Cerebellar cortex (tissue), 1 donor: ENCODE measurements at regions not wholly inside any gene's neighbourhood (a gene's known extent, or its start where the extent isn't known, plus 50 kb on each side); places are given as distances from the start of the nearest gene placed in this dataset.
A peak's percentile ranks its signal among the peaks of the same experiment; 100 is the strongest.
"Not testable (repeated sequence)": the region's sequence is repeated elsewhere in the genome, so short reads cannot be mapped to it uniquely, and the experiment has no call there.

Source experiments
- DNase-seq: peaks from one replicate; pipeline ENCODE4 v3.0.0-alpha.2; 2015; ENCODE audit warnings: low spot score

DNA sequence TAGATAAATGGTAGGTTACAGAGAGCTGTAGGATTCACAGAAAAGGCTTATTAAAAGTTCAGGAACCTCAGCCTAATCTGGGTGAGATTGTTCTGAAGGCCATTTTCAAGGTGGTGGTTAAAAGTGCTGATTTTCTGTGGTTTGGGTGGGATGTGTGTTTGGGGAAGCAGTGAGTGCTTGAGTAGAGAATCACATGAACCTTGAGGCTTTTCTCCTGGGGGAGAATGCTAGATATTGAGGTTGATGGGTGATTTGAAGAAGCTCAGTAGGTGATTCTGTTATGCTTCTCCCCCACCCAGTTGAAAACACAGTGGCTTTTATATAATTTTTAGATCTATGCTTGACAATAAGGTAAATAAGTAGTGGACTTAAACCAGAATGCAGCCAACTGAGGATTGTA is 420.9 kb downstream of the PCNX1 start:
- no peak for DNase-seq

DNA sequence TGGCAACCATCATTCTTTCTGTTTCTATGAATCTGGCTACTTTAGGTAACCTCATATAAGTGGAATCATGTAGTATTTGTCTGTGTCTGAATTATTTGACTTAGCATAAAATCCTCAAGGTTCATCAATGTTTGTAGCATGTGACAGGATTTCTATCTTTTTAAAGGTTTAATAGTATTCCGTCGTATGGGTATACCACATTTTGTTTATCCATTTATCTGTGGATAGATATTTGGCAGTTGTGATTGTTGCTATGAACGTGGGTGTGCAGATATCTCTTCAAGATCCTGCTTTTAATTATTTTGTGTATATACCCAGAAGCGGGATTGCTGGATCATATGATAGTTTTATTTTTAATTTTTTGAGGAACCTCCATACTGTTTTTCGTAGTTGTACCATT is 421.7 kb downstream of the PCNX1 start:
- no peak for DNase-seq

DNA sequence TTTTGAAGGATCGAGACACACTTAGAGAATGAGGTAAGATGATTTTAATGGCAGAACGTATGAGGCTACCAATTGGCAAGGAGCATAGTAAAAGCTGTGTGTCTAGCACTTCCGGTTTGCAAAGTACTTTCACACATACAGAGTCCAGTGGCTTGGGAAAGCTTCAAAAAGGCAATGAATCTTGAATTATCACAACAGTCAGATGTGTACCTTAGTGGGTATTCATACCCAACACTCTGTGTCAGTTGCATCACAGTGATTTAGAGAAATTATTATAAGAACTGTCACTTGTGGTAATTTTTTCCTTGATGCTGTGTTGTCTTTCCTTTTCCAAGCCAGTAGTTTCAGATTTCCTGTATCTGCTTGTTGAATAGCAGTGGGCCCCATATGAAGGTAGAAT is 424.1 kb downstream of the PCNX1 start:
- no peak for DNase-seq

DNA sequence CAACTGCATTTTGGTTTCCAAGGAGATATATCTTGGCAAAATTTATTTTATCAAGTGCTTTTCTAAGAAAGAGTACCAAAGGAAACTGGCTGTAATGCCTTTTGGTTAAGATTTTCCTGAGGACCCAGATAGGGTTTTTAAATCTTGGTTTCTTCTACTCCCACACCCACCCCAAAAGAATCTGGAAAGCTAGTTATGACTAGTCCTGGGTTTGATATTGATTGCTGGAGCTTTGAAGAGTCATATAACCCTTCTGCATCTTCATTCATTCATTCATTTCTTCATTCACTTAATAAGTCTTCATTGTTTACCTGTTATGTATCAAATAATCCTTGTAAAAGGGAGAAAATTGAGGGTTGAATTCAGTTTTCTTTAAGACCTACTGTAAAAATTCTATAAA is 425.2 kb downstream of the PCNX1 start:
- DNase-seq, result no peak

DNA sequence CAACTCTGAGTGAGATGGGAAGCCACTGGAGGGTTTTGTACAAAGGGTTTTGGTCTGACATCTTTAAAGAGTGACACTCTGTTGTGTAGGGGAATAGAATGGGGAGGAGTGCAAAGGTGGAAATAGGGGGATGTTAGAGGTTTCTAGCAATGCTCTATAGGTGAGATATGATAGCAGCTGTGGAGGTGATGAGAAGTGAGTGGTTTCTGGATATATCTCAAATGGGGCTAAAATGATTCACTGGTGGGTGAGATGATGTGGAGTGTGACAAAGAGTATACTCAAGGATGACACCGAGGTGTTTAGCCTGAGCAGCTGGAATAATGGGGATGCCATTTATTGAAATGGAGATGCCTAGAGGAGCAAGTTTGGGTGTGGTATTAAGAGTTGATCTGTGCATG is 426.4 kb downstream of the PCNX1 start:
- DNase-seq, result no peak

DNA sequence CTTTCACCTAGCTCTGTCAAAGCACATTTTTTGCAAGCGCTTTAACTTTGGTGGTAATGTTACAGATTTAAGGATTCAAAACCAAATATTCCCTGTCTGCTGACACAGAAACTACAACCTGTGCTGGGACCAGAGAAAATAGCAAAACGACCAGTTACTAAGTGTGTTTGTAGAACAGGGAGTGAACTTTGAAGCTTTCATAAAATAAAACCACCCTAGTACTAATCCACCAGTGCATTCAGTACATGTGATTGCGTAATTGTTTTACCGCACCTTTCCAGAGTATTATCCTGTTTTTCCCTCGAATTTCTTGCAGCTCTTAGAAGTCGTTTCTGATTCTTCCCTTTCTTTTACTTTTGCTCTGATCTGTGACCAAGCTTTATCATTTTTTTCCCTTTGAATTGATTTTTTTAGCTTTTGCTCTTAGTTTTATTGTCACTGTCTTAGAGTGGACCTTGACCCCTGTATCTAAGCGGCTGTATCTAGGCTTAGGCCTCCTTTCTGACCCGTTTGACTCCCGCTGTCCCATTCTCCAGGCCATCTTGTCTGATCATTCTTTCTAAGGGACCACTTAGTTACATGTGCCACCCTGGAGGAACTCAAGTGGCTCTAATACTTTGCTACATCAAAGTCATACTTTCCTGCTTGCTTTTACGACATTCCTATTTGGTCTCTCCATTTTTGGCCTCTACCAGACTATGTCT is 429.4 kb downstream of the PCNX1 start:
- DNase-seq, result no peak

DNA sequence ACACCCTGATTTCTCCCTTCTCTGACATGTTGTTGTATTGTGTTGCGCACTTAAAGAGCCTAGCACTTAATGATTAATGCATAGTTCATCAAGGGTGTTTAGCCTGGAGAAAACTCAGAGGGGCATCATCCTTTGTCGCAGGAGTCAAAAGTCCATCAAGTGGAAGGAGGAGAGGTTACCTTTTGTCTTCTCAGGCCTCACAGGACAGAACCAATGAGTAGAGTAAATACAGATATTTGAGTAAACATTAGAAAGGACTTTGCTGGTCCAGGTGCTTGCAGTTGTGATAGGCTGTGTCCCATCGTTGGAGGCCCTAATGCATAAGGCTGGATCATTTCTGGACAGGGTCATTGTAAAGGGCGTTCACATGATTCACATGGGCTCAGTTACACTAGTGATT is 430.9 kb downstream of the PCNX1 start:
- no peak for DNase-seq

DNA sequence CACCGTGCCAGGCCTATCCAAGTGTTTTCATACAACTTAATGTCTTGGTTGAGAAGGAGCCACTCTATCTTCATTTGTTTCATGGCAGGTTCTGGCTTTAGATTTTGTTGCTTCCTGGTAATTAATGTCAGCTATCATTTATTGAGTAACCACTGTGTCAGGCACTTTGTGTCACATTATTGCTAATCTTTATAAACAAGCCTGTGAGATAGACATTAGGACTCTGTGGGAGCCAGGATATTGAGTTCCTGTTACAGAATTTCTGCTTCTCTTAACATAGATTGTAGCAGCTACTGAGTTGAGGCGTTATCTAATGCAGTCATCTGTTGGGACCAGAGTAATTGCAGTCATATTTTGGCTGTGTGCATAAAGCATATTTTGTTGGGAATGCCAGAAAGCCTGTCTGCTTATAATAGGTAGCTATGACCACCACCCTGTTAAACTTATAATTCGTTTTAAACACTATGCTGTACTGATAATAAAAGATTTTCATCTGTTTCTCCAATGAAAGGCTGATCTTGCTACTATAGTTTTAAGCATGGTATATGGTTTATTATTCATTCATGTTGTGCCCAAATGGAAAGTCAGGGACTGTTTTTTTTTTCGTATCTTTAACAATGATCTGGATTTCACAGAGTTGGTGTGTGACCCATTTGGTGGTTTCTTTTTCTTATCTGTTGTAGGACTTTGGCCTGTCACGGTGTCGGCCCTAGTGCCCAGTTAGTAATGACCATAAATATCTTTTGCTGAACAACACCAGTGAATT is 432.6 kb downstream of the PCNX1 start:
- DNase-seq, result no peak

DNA sequence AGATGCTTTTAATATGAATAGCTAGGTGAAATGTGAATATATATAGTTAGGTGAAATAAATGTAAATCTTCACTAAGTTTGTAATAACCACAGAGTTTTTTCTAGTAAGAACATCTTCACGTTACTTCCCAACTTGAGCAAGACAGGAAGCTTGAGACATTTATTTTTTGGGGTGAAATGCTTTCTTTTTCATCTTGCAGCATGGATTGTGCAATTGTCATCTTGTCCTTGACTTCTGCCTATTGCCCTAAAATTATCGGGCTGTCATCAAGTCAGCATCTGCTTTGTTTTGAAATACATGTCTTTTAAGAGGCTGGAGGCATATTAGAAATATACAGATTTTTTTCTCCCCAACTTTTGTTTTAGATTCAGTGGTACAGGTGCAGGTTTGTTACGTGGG is 433.9 kb downstream of the PCNX1 start:
- no peak for DNase-seq

DNA sequence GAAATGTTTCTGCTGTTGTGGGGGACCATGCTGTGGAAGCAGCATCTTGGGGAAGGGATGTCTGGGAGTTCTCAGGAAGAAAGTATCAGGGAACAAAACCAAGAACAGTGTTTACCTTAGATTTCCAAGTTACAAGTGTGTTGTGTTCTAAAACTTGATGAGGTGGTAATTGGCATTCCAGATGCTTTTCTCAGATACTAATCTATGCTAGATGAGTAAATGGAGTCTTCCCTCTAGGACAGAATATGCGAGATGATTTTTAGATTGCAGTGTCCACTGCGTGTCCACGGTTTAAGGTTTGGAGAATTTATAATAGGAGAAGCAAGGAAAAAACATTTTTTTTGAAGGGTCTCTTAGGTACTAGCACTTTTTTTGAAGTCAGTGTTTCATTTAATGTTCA is 436.5 kb downstream of the PCNX1 start:
- DNase-seq, result no peak

DNA sequence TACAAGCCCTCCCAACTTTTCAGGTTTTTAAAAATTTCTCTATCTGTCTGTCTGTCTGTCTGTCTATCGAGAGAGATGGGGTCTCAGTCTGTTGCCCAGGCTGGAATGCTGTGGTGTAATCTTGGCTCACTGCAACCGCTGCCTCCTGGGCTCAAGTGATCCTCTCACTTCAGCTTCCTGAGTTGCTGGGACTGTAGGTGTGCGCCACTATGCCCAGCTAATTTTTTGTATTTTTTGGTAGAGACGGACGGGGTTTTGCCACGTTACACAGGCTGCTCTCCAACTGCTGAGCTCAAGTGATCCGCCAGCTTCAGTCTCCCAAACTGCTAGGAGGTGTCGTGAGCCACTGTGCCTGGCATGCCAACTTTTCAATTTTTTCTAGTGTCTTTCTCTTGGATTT is 437.2 kb downstream of the PCNX1 start:
- no peak for DNase-seq

DNA sequence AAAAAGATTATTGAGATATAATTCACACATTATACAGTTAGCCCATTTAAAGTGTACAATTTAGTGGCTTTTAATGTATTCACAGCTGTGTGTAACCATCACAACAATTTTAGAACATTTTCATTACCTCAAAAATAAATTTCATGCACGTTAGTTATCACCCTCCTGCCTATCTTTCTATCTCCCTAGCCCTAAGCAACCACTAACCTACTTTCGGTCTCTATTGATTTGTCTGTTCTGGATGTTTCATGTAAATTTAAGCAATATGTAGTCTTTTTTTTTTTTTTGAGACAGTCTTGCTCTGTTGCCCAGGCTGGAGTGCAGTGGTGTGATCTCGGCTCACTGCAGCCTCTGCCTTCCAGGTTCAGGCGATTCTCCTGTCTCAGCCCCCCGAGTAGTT is 439.4 kb downstream of the PCNX1 start:
- DNase-seq, result no peak

DNA sequence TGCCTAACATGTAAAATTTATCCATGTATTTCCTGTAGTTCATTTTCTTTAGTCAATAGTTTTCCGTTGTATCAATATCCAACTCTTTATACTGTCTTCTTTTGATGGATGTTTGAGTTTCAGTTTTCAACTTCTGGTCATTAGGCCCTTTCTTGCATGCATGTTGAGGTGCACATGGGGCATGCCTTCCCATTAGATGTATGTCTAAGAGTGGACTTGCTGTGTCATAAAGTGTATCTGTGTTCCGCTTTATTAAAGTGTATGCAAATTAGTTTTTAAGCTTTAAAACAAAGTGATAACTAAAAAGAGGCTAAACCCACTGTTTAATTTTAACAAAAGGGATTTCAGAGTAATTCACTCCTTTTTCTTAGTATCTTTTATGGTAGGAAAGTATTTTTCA is 441.1 kb downstream of the PCNX1 start:
- no peak for DNase-seq

DNA sequence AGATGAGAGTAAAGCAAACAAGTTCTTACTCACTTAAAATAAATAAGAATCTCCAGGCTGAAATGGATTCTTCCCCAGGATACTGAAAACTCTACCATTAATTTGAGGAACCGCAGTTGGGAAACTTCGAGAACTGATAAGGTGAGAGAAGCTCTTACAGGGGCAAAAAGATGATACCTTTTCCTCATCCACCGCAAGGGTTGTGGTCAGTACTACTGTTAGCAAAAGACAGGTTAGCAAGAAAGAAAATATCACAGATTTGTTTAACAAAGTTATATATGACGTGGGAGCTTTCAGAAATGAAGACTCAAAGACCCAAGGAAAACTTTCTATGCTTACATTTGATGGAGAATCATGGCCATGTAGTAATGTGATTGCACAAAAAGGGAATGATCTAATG is 441.6 kb downstream of the PCNX1 start:
- no peak for DNase-seq

DNA sequence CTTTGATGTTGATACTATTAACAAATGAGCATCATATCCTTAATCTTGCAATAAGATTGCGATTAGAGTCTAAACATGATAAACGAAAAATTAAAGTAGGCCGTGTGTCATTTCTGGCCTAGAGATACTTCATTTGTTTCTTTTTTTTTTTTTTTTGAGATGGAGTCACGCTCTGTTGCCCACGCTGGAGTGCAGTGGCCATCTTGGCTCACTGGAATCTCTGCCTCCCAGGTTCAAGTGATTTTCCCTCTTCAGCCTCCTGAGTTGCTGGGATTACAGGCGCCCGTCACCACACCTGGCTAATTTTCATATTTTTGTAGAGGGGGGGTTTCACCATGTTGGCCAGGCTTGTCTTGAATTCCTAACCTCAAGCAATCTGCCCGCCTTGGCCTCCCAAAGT is 446.9 kb downstream of the PCNX1 start:
- DNase-seq, result no peak

DNA sequence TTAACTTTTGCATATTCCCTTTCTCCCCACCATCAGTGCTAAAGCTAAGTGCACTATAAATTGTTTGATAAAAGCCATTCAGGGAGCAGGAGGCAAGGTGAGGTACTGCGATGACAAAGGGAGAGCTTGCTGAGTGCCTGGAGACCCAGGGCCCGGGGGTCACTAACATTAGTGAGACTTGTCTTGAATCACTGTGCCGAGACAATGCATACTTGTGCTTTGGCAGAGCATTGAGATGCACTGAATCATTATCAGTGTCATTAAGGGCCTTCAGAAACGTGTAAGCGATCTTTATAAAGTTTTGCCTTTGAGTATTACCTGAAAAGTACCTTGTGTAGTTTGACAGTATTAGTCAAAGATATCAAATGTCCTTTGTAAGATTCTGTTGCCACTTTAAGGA is 447.5 kb downstream of the PCNX1 start:
- DNase-seq, result no peak

DNA sequence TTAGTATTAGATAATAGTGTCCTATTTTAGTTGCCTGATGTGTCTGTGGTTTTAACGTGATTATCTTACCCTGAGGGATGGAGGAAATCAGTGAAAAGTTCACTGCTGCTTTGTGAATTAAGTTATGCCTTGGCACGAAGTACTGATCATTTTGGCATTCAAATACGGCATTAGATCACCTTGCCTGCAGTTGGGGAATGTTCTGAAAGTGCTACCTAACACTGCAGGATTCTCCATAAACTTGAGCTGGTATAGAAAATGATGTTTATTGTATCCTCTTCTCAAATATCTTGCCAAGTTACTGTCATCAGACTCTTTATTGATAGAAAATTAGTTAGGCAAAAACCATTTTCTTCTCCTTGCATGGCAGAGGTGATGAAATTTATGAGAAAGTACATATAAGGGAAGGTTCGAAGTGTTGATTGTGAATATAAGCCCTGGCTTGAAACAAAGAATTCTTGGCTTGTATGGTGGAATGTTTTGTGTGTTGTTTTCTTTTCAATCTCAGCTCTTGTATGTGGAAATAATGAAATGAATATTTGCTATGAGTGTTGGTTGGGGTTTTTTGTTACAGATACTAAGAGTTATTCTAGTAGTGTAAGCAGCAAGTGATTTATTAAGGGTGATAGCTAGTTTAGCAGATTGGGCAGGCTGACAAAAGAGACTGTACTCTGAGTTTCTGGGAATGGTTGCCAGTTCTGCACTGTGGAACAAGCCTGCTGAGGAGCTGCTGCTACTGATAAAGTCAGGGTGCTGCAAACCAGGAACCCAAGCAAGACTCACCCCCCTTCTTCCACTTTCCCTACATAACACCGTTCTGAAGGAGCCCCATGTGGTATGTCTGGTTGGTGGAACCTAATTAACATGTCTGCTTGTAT is 448.3 kb downstream of the PCNX1 start:
- peak; percentile 79 for DNase-seq

DNA sequence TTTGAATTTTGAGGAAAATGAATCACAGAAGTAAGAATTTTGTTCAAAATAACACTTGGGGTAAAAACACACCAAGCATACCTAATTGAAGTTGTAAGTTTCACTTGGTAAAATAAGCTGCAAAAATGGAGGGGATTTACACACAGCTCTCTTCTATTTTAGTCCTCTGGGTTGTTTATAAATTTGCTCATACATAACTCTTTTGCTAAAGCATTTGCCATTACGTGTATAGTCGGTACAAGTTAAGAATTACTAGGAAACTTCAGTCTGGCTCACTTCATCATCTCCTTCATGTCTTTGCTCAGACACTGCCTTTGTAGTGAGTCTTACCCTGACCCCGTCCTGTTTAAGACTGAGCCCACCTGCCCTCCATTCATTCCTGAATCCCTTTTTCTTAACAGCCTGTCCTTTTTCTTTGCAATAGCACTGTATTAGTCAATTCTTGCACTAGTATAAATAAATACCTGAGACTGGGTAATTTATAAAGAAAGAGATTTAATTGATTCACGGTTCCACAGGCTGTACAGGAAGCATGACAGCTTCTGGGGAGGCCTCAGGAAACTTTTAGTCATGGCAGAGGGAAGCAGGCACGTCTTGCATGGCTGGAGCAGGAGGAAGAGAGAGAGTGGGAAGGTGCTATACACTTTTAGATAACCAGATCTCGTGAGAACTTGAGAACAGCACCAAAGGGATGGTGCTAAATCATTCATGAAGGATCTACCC is 451.1 kb downstream of the PCNX1 start:
- DNase-seq, result no peak

DNA sequence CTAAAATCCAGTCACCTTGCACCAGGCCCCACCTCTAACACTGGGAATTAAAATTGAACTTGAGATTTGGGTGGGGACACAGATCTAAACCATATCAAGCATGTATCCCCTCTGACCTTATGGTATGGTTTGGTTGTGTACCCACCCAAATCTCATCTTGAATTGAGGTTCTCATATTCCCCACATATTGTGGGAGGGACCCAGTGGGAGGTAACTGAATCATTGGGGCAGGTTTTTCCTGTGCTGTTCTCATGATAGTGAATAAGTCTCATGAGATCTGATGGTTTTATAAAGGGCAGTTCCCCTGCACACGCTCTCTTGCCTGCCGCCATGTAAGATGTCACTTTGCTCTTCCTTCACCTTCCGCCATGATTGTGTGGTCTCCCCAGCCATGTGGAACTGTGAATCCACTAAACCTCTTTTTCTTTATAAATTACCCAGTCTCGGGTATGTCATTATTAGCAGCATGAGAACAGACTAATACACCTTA is 451.7 kb downstream of the PCNX1 start:
- DNase-seq, result not testable (repeated sequence)

DNA sequence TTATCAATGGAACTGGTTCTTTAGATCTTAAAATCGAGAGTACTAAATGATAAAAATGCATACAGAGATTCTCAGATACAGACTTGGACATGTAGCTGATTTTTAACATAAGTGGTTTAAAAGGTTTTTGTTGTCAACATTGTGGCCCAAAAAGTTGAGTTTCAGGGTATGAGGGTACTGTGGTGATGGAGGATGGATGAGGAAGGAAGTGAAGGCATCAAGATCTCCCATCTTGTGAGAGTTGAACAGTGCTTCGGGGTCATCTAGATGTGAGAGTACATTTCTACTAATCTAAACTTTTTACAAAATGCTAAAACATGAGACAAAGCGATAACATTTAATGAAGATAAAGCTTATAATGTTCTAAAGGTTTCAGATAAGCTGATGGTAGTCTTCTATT is 452.6 kb downstream of the PCNX1 start:
- DNase-seq, result no peak

DNA sequence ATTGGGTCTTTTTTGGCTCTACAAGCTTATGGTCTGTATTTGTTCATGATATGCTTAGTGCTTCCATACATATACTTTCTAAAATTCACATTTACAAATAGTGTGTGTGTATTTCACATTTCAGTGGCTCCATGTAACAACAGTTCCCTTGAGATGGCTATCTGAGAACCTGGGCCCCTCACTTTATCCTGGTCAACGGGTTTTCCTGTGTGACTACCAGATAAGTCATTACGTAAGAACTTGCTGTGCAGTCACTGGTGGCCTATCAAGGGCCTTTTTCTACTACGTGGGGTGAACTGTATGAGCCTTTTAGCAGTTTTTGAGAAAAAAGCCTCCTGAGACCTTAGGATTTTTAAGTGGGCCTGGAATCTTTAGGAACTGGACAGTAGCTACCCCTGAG is 454.1 kb downstream of the PCNX1 start:
- no peak for DNase-seq

DNA sequence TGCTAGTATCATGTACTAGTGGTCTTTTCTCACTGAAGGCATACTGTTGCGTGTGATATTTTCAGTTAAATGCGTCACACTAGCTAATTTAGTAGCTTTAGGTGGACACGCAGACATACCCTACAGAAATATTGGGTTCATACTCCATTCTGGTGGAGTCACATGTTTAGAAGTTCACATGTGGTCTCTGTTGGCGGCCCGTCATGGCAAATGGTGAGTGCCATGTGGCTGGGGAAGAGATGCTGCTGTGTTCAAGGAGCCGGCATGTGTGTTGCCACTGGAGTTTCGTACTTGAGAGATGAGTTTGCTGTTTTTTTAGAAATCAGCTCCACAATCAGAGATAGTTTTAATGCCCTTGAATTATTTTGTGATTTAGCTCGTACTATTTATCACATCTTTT is 454.6 kb downstream of the PCNX1 start:
- no peak for DNase-seq
